Large intestine (tissue), 3 donors: ENCODE measurements at regions not wholly inside any gene's neighbourhood (a gene's known extent, or its start where the extent isn't known, plus 50 kb on each side); places are given as distances from the start of the nearest gene placed in this dataset.
"Not testable (repeated sequence)": the region's sequence is repeated elsewhere in the genome, so short reads cannot be mapped to it uniquely, and the experiment has no call there.

Experiments
- DNase-seq, 2 donors: peaks; one replicate each; pipeline versions ENCODE4 v3.0.0 to v3.0.0-alpha.2; 2013
- H3K27ac ChIP-seq: one replicate; pipeline ENCODE4 v1.5.1; 2013; ENCODE audit warnings: low read length
- H3K27me3 ChIP-seq: 2 replicates; pipeline ENCODE4 v1.6.1; 2013; ENCODE audit warnings: low read length; ENCODE audit not compliant: control insufficient read depth, insufficient read depth
- H3K36me3 ChIP-seq: 2 replicates; pipeline ENCODE4 v1.6.1; 2013; ENCODE audit warnings: low read length; ENCODE audit not compliant: control insufficient read depth, insufficient read depth
- H3K4me1 ChIP-seq: one replicate; pipeline ENCODE4 v1.6.1; 2013; ENCODE audit warnings: low read length; ENCODE audit not compliant: control insufficient read depth, insufficient read depth
- H3K4me3 ChIP-seq: one replicate; pipeline ENCODE4 v1.5.1; 2013; ENCODE audit warnings: low read length
- H3K9me3 ChIP-seq: one replicate; pipeline ENCODE4 v1.6.1; 2013; ENCODE audit warnings: mild to moderate bottlenecking, low read depth, low read length, moderate library complexity; ENCODE audit not compliant: control insufficient read depth
- WGBS: methylation state at CpG from one replicate; pipeline ENCODE4 v1.1.5; 2013; ENCODE audit warnings: low lambda C conversion rate; ENCODE audit not compliant: insufficient coverage; 5-methylcytosine and 5-hydroxymethylcytosine counted together

DNA sequence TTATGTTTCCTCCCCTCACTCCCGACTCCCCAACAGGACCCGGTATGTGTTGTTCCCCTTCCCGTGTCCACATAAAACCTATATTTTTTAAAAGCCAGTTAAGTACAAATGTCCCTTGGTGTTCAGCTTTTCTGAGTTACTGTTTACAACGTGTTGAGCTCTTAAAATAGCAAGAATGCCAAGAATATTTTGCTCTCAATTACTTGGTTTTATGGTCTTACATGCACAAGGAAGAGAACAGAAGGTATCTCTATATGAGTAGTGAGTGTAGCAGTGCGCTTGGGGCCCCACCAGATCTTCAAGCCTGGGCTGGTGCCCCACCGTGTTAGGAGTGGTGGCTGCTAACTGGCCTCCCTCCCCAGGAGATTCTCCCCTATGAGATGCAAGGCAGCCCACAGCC lies 75.3 kb downstream of the RIN2 start:
- H3K4me3 ChIP-seq = no peak overlapping the region
- H3K36me3 ChIP-seq = no peaks in the 10 kb centered on the region
- H3K4me1 ChIP-seq = peaks cover 23% of the 10 kb centered on the region
- H3K27ac ChIP-seq = no peak overlapping the region
- H3K27me3 ChIP-seq = no peaks in the 10 kb centered on the region
- no peaks in the 10 kb centered on the region for H3K9me3 ChIP-seq
- no CpG with 5 or more reads among the region's 6 CpGs for WGBS
- DNase-seq = no peak

DNA sequence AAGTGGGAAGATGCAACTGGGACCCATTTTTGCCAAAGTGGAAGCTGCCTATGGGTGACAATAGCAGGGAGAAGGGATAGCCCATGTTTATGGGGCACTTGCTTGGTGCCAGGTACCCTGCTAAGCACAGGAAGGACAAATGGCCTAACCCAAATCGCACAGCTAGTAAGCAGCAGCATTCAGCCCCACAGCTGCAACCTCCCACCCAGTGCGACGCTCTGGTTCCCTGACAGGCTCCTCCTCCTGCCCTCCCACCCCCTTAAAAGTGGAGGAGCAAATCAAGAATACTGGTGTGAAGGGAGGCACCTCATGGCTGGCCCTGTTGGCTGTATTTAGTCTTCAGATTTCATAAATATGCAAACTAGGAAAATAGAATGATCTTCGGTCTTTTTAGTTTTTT lies 76.2 kb downstream of the RIN2 start:
- Histone ChIP-seq H3K36me3 (no peaks in the 10 kb centered on the region), H3K4me3 (no peak overlapping the region), H3K27ac (no peak overlapping the region), H3K4me1 (peaks cover 23% of the 10 kb centered on the region), H3K9me3 (no peaks in the 10 kb centered on the region), H3K27me3 (no peaks in the 10 kb centered on the region)
- 86% methylated on average over 1 of the region's 4 CpGs for WGBS
- DNase-seq = no peak

DNA sequence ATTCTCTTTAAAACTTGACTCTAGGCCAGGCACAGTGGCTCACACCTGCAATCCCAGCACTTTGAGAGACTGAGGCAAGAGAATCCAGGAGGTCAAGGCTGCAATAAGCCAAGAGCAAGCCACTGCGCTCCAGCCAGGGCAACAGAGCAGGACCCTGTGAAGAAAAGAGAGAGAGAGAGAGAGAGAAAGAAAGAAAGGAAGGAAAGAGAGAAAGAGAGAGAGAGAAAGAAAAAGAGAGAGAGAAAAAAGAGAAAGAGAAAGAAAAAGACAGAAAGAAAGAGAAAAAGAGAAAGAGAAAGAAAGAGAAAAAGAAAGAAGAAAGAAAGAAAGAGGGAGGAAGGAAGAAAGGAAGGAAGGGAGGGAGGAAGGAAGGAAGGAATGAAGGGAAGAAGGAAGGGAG lies 76.7 kb downstream of the RIN2 start:
- Histone ChIP-seq H3K27ac (no peak overlapping the region), H3K27me3 (no peaks in the 10 kb centered on the region), H3K4me3 (no peak overlapping the region), H3K36me3 (no peaks in the 10 kb centered on the region), H3K9me3 (no peaks in the 10 kb centered on the region), H3K4me1 (peaks cover 20% of the 10 kb centered on the region)
- WGBS = 100% methylated on average over 1 of the region's 1 CpG
- DNase-seq = no peak

DNA sequence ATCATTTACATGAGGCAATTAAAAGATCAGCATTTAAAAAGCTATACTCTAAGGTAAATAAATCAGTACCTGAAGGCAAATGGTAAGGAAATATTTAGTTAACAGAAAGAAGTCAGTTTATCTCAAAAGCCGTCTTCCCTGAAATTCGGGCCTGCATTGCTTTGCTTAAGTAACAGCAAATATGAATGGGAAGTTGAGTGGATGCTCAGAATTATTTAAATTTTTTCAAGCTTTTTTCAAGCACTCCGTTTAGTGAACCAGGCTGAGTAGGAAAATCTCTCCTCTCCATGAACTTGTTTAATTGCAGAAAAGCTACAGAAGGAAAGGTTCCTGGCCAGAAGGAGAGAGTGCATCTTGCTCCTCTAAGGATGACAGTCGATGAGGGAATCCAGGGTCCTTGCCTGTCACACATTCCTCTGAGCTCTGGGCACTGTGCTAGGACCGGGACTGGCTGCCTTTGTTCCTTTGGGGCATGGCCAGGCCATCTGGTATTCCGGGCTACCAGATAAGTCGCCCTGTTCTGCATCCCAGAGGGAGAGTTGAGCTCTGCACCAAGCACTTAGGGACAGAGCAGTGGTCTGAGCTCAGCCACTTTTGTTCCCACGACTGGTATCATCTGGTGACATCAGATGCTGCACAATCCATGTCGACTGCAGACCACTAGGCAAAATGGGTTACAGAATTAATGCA lies 77.6 kb downstream of the RIN2 start:
- no peak overlapping the region for H3K4me3 ChIP-seq
- no peaks in the 10 kb centered on the region for H3K9me3 ChIP-seq
- WGBS = 50% methylated on average over 1 of the region's 9 CpGs
- peaks cover 11% of the 10 kb centered on the region for H3K4me1 ChIP-seq
- no peaks in the 10 kb centered on the region for H3K36me3 ChIP-seq
- H3K27ac ChIP-seq = no peak overlapping the region
- no peaks in the 10 kb centered on the region for H3K27me3 ChIP-seq
- DNase-seq = no peak

DNA sequence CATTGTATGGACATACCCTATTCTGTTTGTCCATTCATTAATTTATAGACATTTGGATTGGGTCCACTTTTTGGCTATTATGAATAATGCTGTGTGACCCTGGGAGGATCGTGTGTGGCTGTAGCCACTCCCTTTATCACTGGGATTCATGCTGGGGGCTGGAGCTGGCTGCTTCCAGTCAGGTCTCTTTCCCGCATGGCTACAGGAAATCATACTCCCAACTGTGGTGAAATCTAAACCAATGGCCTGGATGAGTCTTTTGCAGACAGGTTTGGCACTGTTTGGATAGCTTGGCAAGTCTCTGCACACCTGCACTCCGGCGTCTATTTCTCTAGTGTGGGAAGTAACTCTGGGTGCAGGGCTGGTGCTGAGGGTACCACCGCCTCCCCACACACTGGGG lies 80.4 kb downstream of the RIN2 start:
- no CpG with 5 or more reads among the region's 5 CpGs for WGBS
- H3K27ac ChIP-seq = no peak overlapping the region
- H3K27me3 ChIP-seq = no peaks in the 10 kb centered on the region
- peaks cover 4% of the 10 kb centered on the region for H3K4me1 ChIP-seq
- H3K36me3 ChIP-seq = no peaks in the 10 kb centered on the region
- H3K4me3 ChIP-seq = no peak overlapping the region
- H3K9me3 ChIP-seq = peaks cover 6% of the 10 kb centered on the region
- no peak for DNase-seq

DNA sequence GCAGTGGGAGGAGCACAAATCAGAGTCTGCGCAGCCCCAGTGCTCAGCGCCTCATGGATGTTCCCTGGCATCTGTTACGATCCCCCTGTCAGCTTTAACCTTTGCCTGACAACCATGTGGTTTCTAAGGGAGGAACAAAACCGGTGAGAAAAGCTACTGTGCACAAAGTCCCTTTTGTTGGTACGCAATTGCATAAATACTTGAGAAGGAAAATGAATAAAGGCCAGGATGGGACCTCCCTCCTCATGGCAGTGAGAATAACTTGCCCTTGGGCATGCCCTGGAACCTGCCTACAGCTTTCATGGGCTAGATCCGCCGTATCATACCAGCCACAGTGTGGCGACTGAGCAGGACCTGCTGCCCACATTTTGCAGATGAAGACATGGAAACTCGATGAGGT lies 81.0 kb downstream of the RIN2 start:
- no peak for DNase-seq
- no CpG with 5 or more reads among the region's 9 CpGs for WGBS
- Histone ChIP-seq H3K27me3 (no peaks in the 10 kb centered on the region), H3K27ac (no peak overlapping the region), H3K36me3 (no peaks in the 10 kb centered on the region), H3K9me3 (peaks cover 6% of the 10 kb centered on the region), H3K4me3 (no peak overlapping the region), H3K4me1 (peaks cover 4% of the 10 kb centered on the region)

DNA sequence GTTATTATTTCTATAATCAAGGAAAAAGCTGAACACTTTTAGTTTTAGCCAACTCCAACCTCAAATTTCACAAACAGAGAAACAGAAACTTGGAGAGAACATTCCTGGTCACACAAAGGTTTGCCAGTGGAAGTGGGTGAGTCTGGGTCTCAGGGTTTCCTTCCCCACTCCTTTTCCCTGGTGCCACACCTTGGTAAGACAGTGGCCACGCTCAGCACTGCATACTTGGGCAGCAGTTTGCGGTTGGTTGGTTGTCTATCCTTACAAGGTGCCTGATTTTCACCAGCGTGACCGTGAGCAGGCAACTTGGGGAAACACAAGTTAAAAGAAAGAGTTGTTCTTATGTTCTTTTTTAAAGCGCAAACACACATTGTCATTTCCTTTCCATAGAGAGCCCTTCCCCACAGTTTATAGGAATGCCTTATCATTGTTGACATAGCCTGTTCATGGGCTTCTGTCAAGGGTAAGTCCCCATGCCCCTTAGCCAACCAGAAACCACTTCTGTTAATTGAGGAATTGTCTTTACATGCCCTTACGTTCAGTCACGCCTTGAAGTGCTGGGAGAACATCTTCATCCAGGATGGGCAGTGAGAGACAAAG lies 82.2 kb downstream of the RIN2 start:
- H3K4me3 ChIP-seq = no peak overlapping the region
- H3K27me3 ChIP-seq = no peaks in the 10 kb centered on the region
- peaks cover 6% of the 10 kb centered on the region for H3K9me3 ChIP-seq
- H3K36me3 ChIP-seq = no peaks in the 10 kb centered on the region
- H3K4me1 ChIP-seq = no peaks in the 10 kb centered on the region
- no peak overlapping the region for H3K27ac ChIP-seq
- DNase-seq = no peak
- 100% methylated on average over 2 of the region's 7 CpGs for WGBS

DNA sequence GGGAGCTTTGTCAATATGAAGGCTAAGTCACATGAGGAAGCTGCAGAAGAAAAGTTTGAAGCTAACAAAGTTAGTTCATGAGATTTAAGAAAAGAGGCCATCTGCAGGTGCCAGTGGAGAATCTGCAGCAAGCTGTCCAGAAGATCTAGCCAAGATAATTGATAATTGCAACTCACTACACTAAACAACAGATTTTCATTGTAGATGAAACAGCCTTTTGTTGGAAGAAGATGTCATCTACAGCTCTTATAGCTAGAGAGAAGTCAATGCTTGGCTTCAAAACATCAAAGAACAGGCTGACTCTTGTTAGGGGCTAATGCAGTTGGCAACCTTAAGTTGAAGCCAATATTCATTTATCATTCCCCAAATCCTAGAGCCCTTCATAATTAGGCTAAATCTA lies 83.7 kb downstream of the RIN2 start:
- no peaks in the 10 kb centered on the region for H3K27me3 ChIP-seq
- H3K27ac ChIP-seq = no peak overlapping the region
- H3K9me3 ChIP-seq = peaks cover 6% of the 10 kb centered on the region
- no peaks in the 10 kb centered on the region for H3K36me3 ChIP-seq
- H3K4me3 ChIP-seq = no peak overlapping the region
- DNase-seq = no peak
- H3K4me1 ChIP-seq = no peaks in the 10 kb centered on the region

DNA sequence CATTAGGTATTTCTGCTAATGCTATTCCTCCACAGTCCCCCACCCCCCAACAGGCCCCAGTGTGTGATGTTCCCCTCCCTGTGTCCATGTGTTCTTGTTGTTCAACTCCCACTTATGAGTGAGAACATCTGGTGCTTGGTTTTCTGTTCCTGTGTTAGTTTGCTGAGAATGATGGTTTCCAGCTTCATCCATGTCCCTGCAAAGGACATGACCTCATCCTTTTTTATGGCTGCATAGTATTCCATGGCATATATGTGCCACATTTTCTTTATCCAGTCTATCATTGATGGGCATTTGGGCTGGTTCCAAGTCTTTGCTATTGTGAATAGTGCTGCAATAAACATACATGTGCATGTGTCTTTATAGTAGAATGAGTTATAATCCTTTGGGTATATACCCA lies 86.8 kb downstream of the RIN2 start:
- not testable (repeated sequence) for H3K27me3 ChIP-seq, H3K9me3 ChIP-seq, H3K4me3 ChIP-seq, H3K36me3 ChIP-seq, H3K27ac ChIP-seq, H3K4me1 ChIP-seq, DNase-seq

DNA sequence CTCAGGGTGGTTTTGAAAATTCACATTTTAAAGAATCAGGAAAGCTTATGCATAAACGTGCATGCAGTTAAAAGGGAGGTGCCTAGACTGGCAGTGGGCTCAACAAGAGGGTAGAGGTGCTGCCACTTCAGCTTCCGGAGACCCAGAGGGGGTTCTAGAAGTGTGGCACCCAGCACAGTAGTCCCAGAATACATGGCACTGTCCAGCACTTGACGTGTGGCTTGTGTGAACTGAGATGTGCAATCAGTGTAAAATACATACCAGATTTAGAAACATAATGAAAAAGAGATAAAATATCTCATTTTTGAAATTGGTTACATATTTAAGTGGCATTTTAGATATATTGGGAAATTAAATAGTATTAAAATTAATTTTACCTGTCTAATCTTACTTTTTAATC lies 89.3 kb downstream of the RIN2 start:
- Histone ChIP-seq H3K27me3 (no peaks in the 10 kb centered on the region), H3K27ac (no peak overlapping the region), H3K4me3 (no peak overlapping the region), H3K9me3 (no peaks in the 10 kb centered on the region), H3K36me3 (no peaks in the 10 kb centered on the region), H3K4me1 (peaks cover 9% of the 10 kb centered on the region)
- no CpG with 5 or more reads among the region's 3 CpGs for WGBS
- no peak for DNase-seq
